ENCODE measurements at regions not wholly inside any gene's neighbourhood (a gene's known extent, or its start where the extent isn't known, plus 50 kb on each side); places are given as distances from the start of the nearest gene placed in this dataset.

DNA sequence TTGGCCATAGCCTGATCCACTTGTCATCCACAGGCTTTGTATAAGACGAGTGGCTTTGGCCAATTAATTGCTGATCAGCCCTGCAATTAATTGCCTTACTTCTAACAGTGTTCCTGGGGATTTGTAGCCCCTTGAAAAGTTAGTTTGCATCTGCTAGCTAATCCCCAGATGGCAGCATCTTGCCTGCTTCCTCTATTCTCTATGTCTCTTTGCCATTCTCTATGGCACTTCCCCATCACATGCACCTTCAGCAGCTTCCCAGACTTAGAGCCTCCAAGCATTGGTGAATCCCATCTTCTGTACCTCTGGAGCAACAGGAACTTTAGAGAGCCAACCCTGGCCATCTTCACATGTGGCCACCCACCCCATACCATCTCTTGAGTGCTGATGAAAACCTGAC is 197.0 kb upstream of the DMAC1 start:
- Mint-ChIP-seq H3K36me3 (ENCODE audit: low read depth) (no peaks in the 10 kb centered on the region), H3K27ac (no peak overlapping the region), H3K27me3 (ENCODE audit: low read depth, poor library complexity) (no peaks in the 10 kb centered on the region), H3K4me1 (peaks cover 15% of the 10 kb centered on the region), H3K4me3 (no peak overlapping the region), H3K9me3 (peaks cover 3% of the 10 kb centered on the region)
- DNase-seq: no peak
- TF ChIP-seq CTCF (IDR thresholded peaks at IDR 0.05): no peak

- Mint-ChIP-seq H3K36me3 (ENCODE audit: low read depth) (no peaks in the 10 kb centered on the region), H3K27me3 (ENCODE audit: low read depth, poor library complexity) (peaks cover 3% of the 10 kb centered on the region), H3K4me1 (peaks cover 7% of the 10 kb centered on the region), H3K4me3 (no peak overlapping the region), H3K9me3 (no peaks in the 10 kb centered on the region), H3K27ac (no peak overlapping the region)
- TF ChIP-seq CTCF (IDR thresholded peaks at IDR 0.05): no peak
- no peak for DNase-seq
Measured at GRCh38 chr9:7988644-7989280, 189.2 kb upstream of the DMAC1 start.

- H3K36me3 Mint-ChIP-seq (ENCODE audit: low read depth): no peaks in the 10 kb centered on the region
Measured at GRCh38 chr9:7984692-7985091, 185.1 kb upstream of the DMAC1 start.

DNA sequence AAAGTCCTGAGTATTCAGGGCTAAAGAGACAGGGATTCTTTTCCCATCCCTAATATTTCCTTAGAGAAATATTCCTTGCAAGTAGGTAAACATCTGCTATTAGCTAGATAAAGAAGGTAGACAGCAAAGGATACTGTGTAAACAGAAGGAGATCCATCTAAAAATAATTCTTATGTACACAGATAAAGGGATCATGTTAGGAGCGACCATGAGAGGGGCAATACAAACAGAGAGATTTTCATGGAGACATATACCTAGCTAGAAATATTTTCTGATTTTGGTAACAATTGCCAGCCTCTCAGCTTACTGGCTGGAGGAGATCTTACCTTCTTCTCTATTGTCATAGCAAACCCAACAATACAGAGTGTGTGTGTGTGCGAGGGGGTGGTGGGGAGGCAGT is 184.6 kb upstream of the DMAC1 start:
- TF ChIP-seq CTCF (IDR thresholded peaks at IDR 0.05): no peak
- Mint-ChIP-seq H3K27ac (no peak overlapping the region), H3K4me3 (no peak overlapping the region), H3K9me3 (peaks cover 4% of the 10 kb centered on the region), H3K36me3 (ENCODE audit: low read depth) (no peaks in the 10 kb centered on the region), H3K4me1 (peaks cover 39% of the 10 kb centered on the region), H3K27me3 (ENCODE audit: low read depth, poor library complexity) (peaks cover 4% of the 10 kb centered on the region)
- no peak for DNase-seq

More at GRCh38 chr9:7984692-7985091, 185.1 kb upstream of the DMAC1 start:
- H3K4me3 Mint-ChIP-seq: no peak overlapping the region
- H3K4me1 Mint-ChIP-seq: peaks cover 38% of the 10 kb centered on the region
- TF ChIP-seq CTCF (IDR thresholded peaks at IDR 0.05): no peak
- H3K27ac Mint-ChIP-seq: no peak overlapping the region
- peaks cover 4% of the 10 kb centered on the region for H3K27me3 Mint-ChIP-seq (ENCODE audit: low read depth, poor library complexity)
- peaks cover 4% of the 10 kb centered on the region for H3K9me3 Mint-ChIP-seq
- no peak for DNase-seq

DNA sequence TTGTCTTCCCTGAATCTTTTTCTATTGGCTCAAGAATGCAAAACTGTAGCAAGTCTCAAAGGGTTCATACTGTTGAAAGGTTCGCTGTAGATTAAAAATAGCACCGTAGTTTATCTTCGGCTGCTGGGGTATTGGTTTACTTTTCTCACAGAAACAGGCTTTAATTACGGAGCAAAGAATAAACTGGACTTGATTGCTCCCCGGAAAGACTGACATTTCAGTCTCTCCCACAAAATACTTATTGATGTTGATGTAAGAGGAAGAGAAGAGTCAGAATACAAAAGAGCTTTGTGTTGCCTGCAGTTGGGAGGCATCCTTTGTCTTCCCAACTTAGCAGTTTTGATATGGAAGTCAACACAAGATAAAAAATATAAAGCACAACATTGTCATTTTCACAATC is 183.9 kb upstream of the DMAC1 start:
- DNase-seq: no peak
- no peak for TF ChIP-seq CTCF (IDR thresholded peaks at IDR 0.05)
- no peak overlapping the region for H3K4me3 Mint-ChIP-seq
- H3K36me3 Mint-ChIP-seq (ENCODE audit: low read depth): no peaks in the 10 kb centered on the region
- no peak overlapping the region for H3K27ac Mint-ChIP-seq
- H3K27me3 Mint-ChIP-seq (ENCODE audit: low read depth, poor library complexity): peaks cover 6% of the 10 kb centered on the region
- H3K9me3 Mint-ChIP-seq: peaks cover 4% of the 10 kb centered on the region
- H3K4me1 Mint-ChIP-seq: peaks cover 39% of the 10 kb centered on the region

DNA sequence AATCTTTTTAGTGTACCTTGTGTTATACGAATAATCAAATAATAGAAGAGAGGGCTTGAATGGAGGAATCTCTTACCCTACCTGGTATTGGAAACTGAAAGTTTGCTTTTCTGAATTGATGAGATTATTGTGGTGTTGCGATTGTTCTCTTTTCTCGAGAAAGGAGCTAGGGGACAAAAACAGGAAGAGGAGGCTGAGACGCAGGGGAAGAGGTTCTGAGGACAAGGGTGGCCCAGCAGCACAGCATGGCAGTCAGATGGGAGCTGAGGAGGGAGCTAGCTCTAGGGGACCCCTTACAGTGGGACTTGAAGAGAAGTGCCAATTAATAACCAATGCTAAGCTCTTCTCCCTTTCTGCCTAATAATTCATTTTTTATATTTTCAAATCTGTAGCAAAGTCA is 183.3 kb upstream of the DMAC1 start:
- H3K36me3 Mint-ChIP-seq (ENCODE audit: low read depth): no peaks in the 10 kb centered on the region
- no peak overlapping the region for H3K4me3 Mint-ChIP-seq
- no peak overlapping the region for H3K27ac Mint-ChIP-seq
- peaks cover 6% of the 10 kb centered on the region for H3K27me3 Mint-ChIP-seq (ENCODE audit: low read depth, poor library complexity)
- TF ChIP-seq CTCF (IDR thresholded peaks at IDR 0.05): no peak
- H3K9me3 Mint-ChIP-seq: peaks cover 4% of the 10 kb centered on the region
- DNase-seq: no peak
- H3K4me1 Mint-ChIP-seq: peaks cover 39% of the 10 kb centered on the region

All from nephron progenitor cell (in vitro differentiated cells).